ENCODE measurements at regions not wholly inside any gene's neighbourhood (a gene's known extent, or its start where the extent isn't known, plus 50 kb on each side); places are given as distances from the start of the nearest gene placed in this dataset.

GRCh38 chr5:82786748-82787147, 290.4 kb downstream of the TMEM167A start:
- in situ Hi-C loops (cut with MboI): loop anchor here (25.0 kb wide), 1 partner anchor 424 kb away; no protein-coding TSS in a partner anchor
- CTCF ChIA-PET (ENCODE audit: low intra/inter-chr PET ratio): no interaction called here
- H4K20me1 ChIP-seq (replicated peaks; ENCODE audit: control insufficient read depth, insufficient read depth, low read length): no peaks in the 10 kb centered on the region
- no peak for TF ChIP-seq TARDBP (IDR thresholded peaks at IDR 0.05)
- TF ChIP-seq ZNF224 (CRISPR knock-in tag; IDR thresholded peaks at IDR 0.05): no peak
- TF ChIP-seq, protein P1, sequence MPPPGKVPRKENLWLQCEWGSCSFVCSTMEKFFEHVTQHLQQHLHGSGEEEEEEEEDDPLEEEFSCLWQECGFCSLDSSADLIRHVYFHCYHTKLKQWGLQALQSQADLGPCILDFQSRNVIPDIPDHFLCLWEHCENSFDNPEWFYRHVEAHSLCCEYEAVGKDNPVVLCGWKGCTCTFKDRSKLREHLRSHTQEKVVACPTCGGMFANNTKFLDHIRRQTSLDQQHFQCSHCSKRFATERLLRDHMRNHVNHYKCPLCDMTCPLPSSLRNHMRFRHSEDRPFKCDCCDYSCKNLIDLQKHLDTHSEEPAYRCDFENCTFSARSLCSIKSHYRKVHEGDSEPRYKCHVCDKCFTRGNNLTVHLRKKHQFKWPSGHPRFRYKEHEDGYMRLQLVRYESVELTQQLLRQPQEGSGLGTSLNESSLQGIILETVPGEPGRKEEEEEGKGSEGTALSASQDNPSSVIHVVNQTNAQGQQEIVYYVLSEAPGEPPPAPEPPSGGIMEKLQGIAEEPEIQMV (tag; conservative IDR thresholded peaks at IDR 0.05; ENCODE audit: low read depth): no peak
- TF ChIP-seq HNRNPLL (IDR thresholded peaks at IDR 0.05; ENCODE audit: low read depth, low read length, poor library complexity, severe bottlenecking): no peak
- no peak for TF ChIP-seq ETV6 (IDR thresholded peaks at IDR 0.05; ENCODE audit: borderline replicate concordance in 1 of 2, low read depth in 2 of 2, low read length in 1 of 2)
- no peak for TF ChIP-seq ETV6 (CRISPR knock-in tag; IDR thresholded peaks at IDR 0.05; ENCODE audit: borderline replicate concordance)
- TF ChIP-seq PCBP1 (IDR thresholded peaks at IDR 0.05; ENCODE audit: low read depth, low read length, poor library complexity, severe bottlenecking): no peak
- no peak for TF ChIP-seq ZNF780A (CRISPR knock-in tag; IDR thresholded peaks at IDR 0.05)
- TF ChIP-seq ZNF212 (CRISPR knock-in tag; IDR thresholded peaks at IDR 0.05): no peak
- TF ChIP-seq, protein P2, sequence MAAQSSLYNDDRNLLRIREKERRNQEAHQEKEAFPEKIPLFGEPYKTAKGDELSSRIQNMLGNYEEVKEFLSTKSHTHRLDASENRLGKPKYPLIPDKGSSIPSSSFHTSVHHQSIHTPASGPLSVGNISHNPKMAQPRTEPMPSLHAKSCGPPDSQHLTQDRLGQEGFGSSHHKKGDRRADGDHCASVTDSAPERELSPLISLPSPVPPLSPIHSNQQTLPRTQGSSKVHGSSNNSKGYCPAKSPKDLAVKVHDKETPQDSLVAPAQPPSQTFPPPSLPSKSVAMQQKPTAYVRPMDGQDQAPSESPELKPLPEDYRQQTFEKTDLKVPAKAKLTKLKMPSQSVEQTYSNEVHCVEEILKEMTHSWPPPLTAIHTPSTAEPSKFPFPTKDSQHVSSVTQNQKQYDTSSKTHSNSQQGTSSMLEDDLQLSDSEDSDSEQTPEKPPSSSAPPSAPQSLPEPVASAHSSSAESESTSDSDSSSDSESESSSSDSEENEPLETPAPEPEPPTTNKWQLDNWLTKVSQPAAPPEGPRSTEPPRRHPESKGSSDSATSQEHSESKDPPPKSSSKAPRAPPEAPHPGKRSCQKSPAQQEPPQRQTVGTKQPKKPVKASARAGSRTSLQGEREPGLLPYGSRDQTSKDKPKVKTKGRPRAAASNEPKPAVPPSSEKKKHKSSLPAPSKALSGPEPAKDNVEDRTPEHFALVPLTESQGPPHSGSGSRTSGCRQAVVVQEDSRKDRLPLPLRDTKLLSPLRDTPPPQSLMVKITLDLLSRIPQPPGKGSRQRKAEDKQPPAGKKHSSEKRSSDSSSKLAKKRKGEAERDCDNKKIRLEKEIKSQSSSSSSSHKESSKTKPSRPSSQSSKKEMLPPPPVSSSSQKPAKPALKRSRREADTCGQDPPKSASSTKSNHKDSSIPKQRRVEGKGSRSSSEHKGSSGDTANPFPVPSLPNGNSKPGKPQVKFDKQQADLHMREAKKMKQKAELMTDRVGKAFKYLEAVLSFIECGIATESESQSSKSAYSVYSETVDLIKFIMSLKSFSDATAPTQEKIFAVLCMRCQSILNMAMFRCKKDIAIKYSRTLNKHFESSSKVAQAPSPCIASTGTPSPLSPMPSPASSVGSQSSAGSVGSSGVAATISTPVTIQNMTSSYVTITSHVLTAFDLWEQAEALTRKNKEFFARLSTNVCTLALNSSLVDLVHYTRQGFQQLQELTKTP (IDR thresholded peaks at IDR 0.05; ENCODE audit: low read depth in 1 of 2, partially characterized antibody in 2 of 2): no peak
- TF ChIP-seq, protein P3, sequence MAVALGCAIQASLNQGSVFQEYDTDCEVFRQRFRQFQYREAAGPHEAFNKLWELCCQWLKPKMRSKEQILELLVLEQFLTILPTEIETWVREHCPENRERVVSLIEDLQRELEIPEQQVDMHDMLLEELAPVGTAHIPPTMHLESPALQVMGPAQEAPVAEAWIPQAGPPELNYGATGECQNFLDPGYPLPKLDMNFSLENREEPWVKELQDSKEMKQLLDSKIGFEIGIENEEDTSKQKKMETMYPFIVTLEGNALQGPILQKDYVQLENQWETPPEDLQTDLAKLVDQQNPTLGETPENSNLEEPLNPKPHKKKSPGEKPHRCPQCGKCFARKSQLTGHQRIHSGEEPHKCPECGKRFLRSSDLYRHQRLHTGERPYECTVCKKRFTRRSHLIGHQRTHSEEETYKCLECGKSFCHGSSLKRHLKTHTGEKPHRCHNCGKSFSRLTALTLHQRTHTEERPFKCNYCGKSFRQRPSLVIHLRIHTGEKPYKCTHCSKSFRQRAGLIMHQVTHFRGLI (CRISPR knock-in tag; IDR thresholded peaks at IDR 0.05): no peak
- no peak for TF ChIP-seq ZNF583 (CRISPR knock-in tag; IDR thresholded peaks at IDR 0.05)
- TF ChIP-seq, protein P4, sequence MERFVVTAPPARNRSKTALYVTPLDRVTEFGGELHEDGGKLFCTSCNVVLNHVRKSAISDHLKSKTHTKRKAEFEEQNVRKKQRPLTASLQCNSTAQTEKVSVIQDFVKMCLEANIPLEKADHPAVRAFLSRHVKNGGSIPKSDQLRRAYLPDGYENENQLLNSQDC (CRISPR knock-in tag; IDR thresholded peaks at IDR 0.05): no peak
- TF ChIP-seq MNT (conservative IDR thresholded peaks at IDR 0.05): no peak

More at GRCh38 chr5:82786748-82787147, 290.4 kb downstream of the TMEM167A start:
- Histone ChIP-seq H3K9ac (ENCODE audit: insufficient read depth in 1 of 2, low read depth in 2 of 2, low read length in 2 of 2) (no peak overlapping the region), H3K9me3 (replicated peaks; ENCODE audit: control insufficient read depth, insufficient read depth, low read depth, low read length) (no peaks in the 10 kb centered on the region), H3K4me2 (ENCODE audit: insufficient read depth, low read length) (no peak overlapping the region), H3K27ac (ENCODE audit: extremely low read depth, low read depth, low read length) (no peak overlapping the region), H3K4me3 (no peak overlapping the region), H3K27me3 (ENCODE audit: control insufficient read depth in 2 of 2, insufficient read depth in 2 of 2, low read length in 2 of 2) (no peaks in the 10 kb centered on the region; a peak in 1 of 5 replicates), H3K4me1 (replicated peaks in 1 of 2; ENCODE audit: control insufficient read depth in 2 of 2, insufficient read depth in 2 of 2, low read length in 2 of 2) (no peaks in the 10 kb centered on the region), H3K79me2 (ENCODE audit: control insufficient read depth, insufficient read depth, low read length) (no peaks in the 10 kb centered on the region), H3K36me3 (ENCODE audit: control insufficient read depth, insufficient read depth, low read length) (no peaks in the 10 kb centered on the region), H3K9me1 (ENCODE audit: control insufficient read depth, insufficient read depth, low read length) (no peaks in the 10 kb centered on the region), H2AFZ (ENCODE audit: low read depth, low read length) (no peak overlapping the region)
- BruUV-seq (replicated peaks): no TSS peak
- DNase-seq (ENCODE audit: extremely low read depth in 1 of 4, low spot score in 3 of 4) (no peak), FAIRE-seq (no peak), ATAC-seq (no peak)
- intact Hi-C loops (cut with micrococcal nuclease): no loop called here
- 6% methylated on average over 3 of the region's 3 CpGs for WGBS (ENCODE audit: insufficient coverage, low coverage, missing lambda C conversion rate)
- POLR2A ChIA-PET: no interaction called here
